GM12891 (cell line): ENCODE measurements at regions not wholly inside any gene's neighbourhood (a gene's known extent, or its start where the extent isn't known, plus 50 kb on each side); places are given as distances from the start of the nearest gene placed in this dataset.

ENCODE experiments used
- DNase-seq: peaks from one replicate; pipeline ENCODE4 v3.0.0; 2011; ENCODE audit warnings: low spot score; ENCODE audit not compliant: insufficient read length
- FAIRE-seq: peaks from 2 replicates; lab custom pipeline; 2011; peaks lifted over from hg19 to GRCh38; lab: Jason Lieb, UNC
- PAX5 ChIP-seq: IDR thresholded peaks from 2 replicates; pipeline ENCODE4 v1.6.1; 2011; ENCODE audit warnings: low read length, moderate library complexity, mild to moderate bottlenecking; ENCODE audit not compliant: insufficient read depth, severe bottlenecking
- POLR2A ChIP-seq: IDR thresholded peaks from 2 replicates; pipeline ENCODE4 v1.6.1; 2011; ENCODE audit warnings: low read depth, low read length, control low read depth
- POLR2AphosphoS5 ChIP-seq: IDR thresholded peaks from 2 replicates; pipeline ENCODE4 v1.6.1; 2011; ENCODE audit warnings: low read depth, low read length, control low read depth
- POU2F2 ChIP-seq: IDR thresholded peaks from 2 replicates; pipeline ENCODE4 v1.6.1; 2011; ENCODE audit warnings: low read depth, mild to moderate bottlenecking, control low read depth, low read length, moderate library complexity
- SPI1 ChIP-seq: IDR thresholded peaks from 2 replicates; pipeline ENCODE4 v1.6.1; 2011; ENCODE audit warnings: low read depth, low read length, control low read depth
- TAF1 ChIP-seq: IDR thresholded peaks from 2 replicates; pipeline ENCODE4 v1.6.1; 2011; ENCODE audit warnings: low read depth, low read length, control low read depth

DNA sequence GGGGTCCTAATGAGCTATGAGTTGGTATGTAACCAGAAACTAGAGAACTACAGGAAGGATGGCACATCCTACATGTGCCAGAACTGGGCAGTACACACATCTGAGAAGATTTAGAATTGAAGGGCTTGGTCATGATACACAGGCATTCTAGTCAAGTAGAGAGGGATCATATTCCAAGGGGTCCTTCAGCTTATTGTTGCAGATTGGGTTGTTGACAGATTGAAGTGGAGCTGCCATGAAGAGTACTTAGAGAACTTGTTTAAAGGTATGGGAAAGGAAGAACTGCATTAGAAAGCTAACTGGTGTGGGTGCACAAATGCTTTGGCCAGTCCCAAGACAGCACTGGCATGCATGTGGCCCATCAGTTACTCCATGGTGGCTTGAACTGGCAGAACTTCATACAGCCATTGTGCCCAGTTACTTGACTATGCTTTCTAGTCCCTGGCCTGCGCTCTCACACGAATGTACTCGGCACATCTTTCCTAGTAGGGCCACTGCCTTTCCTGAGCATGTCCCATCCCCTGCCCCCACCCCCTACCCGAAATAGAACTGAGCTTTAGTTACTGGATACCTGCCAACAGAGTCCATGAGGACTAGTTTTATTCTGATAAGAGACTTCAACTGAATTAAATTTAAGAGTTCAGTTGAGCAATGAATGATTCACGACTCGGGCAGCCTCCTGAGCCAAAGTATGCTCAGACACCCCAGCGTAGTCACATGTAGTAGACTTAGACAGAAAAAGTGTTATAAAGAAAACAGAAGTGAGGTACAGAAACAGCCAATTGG is 64.0 kb downstream of the CCNG2 start:
- FAIRE-seq (no peak), DNase-seq (no peak)
- TF ChIP-seq TAF1 (no peak), PAX5 (no peak), POLR2AphosphoS5 (no peak), SPI1 (no peak), POU2F2 (no peak), POLR2A (no peak)

DNA sequence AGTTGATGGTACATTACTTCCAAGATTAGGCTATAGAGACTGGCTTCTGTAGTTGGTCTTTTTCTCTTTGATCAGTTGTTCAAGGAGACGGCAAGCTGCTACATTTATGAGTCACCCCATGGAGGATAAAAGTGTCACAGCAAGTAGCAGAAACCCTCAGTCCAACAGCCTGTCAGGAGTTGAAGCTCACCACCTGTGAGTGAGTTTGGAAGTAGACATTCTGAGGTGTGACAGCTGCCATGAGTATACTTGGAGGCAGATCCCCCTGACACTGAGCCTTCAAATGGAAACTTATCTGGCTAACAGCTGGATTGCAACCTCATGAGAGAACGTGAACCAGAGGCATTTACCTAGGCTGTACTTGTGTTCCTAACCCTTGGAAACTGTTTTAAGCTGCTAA is 68.0 kb downstream of the CCNG2 start:
- FAIRE-seq (no peak), DNase-seq (no peak)
- TF ChIP-seq SPI1 (no peak), POU2F2 (no peak), POLR2A (no peak), TAF1 (no peak), PAX5 (no peak), POLR2AphosphoS5 (no peak)

DNA sequence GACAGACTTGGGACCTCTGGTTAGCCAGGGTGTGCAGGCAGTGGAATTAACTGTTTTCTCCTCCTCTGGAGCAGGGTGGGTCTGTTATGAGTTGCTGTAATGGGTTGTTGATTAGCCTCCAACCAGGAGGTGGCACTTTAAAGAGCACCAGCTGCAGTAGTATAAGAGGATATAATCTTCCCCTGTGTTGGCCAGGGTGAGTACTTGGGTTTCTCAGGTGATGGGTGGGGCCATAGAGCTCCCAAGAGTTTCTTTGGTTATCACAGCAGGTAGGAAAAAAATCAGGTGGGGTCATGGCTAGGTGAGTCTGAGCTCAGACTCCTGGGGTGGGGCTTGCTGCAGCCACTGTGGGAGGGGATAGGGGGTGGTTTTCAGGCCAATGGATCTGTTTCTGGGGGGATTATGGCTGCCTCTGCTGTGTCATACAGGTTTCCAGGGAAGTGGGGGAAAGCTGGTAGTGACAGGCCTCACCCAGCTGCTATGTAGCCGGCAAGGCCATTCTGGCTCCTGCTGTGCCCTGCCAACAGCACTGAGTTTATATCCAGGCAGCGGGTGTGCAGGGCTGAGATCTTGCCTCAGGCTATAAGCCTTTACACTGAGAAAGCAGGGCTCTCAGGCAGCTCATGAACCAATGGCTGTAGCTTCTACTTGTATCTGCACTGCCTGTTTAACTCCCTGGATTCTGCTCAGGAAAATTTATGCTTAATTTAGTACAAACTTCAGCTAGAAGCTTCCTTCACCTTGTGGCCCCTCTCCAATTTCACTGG is 70.1 kb downstream of the CCNG2 start:
- DNase-seq (no peak), FAIRE-seq (no peak)
- no peak for TF ChIP-seq TAF1
- TF ChIP-seq POLR2A = no peak
- no peak for TF ChIP-seq SPI1
- TF ChIP-seq PAX5 = no peak
- no peak for TF ChIP-seq POU2F2
- TF ChIP-seq POLR2AphosphoS5 = no peak

DNA sequence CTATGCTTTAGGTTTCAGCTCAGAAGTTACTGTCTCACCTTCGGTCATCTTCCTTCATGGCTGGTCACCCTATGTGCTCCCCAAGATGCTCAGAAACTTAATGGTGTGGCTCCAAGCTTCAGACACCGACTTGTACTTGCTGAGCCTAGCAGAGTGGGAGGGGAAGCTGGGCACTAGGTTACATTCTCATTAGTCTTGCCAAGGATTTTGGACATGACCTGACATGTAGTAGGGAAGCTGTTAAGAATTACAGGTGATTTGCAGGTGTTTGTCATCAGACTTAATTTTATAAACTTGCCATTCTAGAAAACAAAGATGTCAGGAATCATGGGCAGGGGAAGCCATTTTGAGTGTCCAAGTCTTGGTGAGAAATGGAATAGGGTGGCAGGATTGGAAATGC is 72.4 kb downstream of the CCNG2 start:
- TF ChIP-seq TAF1 (no peak), POU2F2 (no peak), POLR2AphosphoS5 (no peak), PAX5 (no peak), POLR2A (no peak), SPI1 (no peak)
- DNase-seq = no peak
- FAIRE-seq = no peak

DNA sequence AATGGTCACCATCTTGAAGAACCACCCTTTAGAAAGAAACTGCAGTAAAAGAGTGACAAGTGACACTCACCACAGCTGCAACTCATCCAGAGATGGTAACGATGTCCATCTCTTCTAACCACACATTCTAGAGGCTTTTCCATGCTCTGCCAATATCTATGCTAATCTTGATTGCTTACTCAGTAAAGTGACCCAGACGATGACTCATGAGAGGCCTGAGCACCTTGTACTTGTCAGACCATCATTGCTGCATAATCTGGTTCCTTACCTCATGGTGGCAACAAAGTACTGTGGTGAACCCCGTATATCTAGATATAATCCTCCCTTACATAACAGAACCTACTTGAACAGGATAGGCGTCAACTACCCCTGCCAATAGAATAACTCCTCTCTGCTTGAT is 75.6 kb downstream of the CCNG2 start:
- FAIRE-seq (no peak), DNase-seq (no peak)
- no peak for TF ChIP-seq POLR2AphosphoS5
- no peak for TF ChIP-seq TAF1
- no peak for TF ChIP-seq POLR2A
- TF ChIP-seq SPI1 = no peak
- no peak for TF ChIP-seq POU2F2
- no peak for TF ChIP-seq PAX5

DNA sequence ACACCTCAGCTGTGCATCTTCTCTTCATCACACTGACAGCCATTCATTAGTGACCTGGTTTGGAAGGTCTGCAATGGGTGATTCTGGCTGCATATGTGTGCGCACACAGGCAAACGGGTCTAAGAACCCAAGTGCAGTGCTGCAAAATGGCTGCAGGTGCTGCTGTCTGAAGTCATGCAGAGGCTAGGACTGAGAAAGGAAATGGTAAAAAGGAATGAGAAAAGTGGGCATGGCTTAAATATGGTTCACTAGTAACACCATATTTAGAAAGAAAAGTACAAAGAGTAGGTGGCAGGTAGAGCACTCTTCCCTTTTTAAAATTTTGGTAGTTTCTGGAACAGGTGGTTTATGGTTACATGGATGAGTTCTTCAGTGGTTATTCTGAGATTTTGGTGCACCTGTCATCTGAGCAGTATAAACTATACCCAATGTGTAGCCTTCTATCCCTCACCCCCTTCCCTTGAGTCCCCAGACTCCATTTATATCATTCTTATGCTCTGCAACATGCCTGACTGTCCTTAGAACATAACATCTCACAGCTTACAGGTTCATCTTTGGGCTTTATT is 78.4 kb downstream of the CCNG2 start:
- peak; percentile 20 for FAIRE-seq
- no peak for DNase-seq
- TF ChIP-seq POLR2AphosphoS5 = no peak
- no peak for TF ChIP-seq POU2F2
- no peak for TF ChIP-seq TAF1
- TF ChIP-seq POLR2A = no peak
- no peak for TF ChIP-seq PAX5
- no peak for TF ChIP-seq SPI1

DNA sequence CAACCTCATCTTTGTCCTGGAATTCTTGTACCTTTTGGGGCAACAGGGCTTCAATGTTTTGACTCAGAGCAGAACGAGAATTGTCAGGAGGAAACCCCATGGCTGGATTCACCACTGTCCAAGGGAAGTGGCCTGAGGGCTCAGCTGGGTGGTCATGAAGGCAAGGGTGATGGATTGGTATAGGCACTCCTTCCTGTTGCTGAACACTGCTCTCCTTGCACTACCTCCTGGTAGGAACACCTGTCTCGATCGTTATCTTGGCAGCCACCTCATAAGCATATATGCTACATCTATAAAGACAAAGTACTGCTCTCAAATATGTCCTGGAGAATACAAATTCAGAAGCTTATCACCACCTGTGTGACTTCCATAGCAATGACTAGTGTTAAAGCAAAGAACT is 79.8 kb downstream of the CCNG2 start:
- DNase-seq (no peak), FAIRE-seq (no peak)
- TF ChIP-seq PAX5 = no peak
- no peak for TF ChIP-seq SPI1
- no peak for TF ChIP-seq POU2F2
- no peak for TF ChIP-seq TAF1
- TF ChIP-seq POLR2AphosphoS5 = no peak

DNA sequence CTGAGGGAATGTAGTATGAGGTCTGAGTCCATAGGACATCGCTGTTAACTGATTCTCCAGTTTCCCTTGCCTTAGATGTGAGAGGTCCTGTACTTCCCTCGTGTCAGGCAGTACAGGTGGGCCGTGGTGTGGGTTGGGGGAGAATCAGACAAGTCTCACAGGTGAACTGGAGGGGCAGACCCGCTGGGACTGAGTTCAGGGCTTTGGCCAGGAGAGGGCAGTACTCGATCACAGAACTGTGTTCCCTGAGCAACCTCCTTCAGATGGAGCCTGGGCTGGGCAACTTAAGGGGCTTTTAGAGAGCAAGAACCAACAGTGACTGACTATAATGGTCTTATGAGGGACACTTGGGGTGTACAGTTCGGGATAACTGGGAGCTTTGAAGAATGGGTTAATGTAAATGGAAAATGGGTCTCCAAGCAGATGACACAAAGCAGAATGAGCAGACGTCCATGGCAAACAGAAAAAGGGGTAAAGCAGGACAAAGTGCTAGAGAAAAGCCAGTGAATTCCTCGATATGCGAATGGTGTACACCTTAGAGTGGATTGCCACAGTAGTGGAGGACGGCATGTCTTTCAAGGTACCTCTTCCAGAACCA is 83.6 kb downstream of the CCNG2 start:
- peak; percentile 29 for DNase-seq
- peak; percentile 79 for FAIRE-seq
- no peak for TF ChIP-seq PAX5
- TF ChIP-seq POLR2A = no peak
- TF ChIP-seq POLR2AphosphoS5 = no peak
- peak; percentile 43; the same call in 1 of the 2 replicates for TF ChIP-seq POU2F2
- no peak for TF ChIP-seq SPI1
- TF ChIP-seq TAF1 = no peak

DNA sequence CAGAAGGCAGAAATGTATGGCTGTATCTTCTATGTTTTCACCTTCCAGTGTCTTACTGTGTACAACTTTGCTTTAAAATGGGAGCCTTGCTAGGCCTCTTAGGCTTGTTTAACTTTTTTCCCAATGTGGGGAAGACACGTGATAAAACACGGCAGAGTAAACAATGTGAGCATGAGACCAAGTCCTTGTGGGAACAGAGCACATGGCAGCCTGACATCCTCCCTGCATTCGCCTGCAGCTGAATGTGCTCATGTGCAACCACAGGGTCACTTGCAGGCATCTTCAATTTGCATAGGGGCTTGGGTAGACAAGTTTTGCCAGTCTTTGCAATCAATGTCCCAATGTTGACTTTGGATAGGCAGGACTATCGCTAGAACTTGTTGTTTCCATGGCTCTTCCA is 91.8 kb downstream of the CCNG2 start:
- DNase-seq = no peak
- no peak for FAIRE-seq
- no peak for TF ChIP-seq TAF1
- TF ChIP-seq PAX5 = no peak
- no peak for TF ChIP-seq POU2F2
- TF ChIP-seq SPI1 = no peak
- TF ChIP-seq POLR2AphosphoS5 = no peak
- no peak for TF ChIP-seq POLR2A

DNA sequence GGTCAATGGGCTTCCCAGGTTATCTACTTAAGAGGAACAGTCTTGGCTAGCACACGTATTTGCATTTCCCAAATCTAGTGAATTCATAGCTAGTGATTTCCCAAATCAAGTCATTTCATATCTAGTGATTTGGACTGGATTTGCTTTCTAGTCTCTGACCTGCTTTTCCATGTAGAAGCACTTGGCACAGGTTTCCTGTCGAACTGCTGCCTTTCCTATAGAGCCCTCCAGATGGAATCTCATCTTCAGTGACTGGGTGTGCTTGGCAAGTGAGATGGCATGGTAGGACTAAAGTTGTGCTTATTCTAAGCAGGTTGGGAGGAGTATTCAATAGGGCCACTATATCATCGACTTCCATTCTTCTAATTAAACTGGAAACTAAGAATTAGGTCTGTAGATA is 94.7 kb downstream of the CCNG2 start:
- no peak for FAIRE-seq
- no peak for TF ChIP-seq POLR2AphosphoS5
- TF ChIP-seq POLR2A = no peak
- TF ChIP-seq SPI1 = no peak
- TF ChIP-seq TAF1 = no peak
- no peak for TF ChIP-seq PAX5
- TF ChIP-seq POU2F2 = no peak

More for the DNA sequence above, 94.7 kb downstream of the CCNG2 start:
- no peak for DNase-seq
